K562 (cell line): ENCODE measurements at regions not wholly inside any gene's neighbourhood (a gene's known extent, or its start where the extent isn't known, plus 50 kb on each side); places are given as distances from the start of the nearest gene placed in this dataset.

Experiments used
- BMI1 ChIP-seq: fragments of 150-350 bp; IDR thresholded peaks from 2 replicates; pipeline ENCODE4 v1.6.1; 2014; ENCODE audit warnings: low read length
- CC2D1A ChIP-seq: fragments of 450-650 bp; IDR thresholded peaks from 2 replicates; pipeline ENCODE4 v1.6.1; 2017; ENCODE audit warnings: mild to moderate bottlenecking
- HBP1 ChIP-seq: fragments of 450-650 bp; formaldehyde crosslinking; IDR thresholded peaks from 2 replicates; pipeline ENCODE4 v1.4.0; 2022; ENCODE audit warnings: missing genetic modification characterization
- NR2F6 ChIP-seq: fragments of 450-650 bp; formaldehyde crosslinking; IDR thresholded peaks from 2 replicates; pipeline ENCODE4 v1.4.0; 2020; ENCODE audit warnings: mild to moderate bottlenecking
- RBM14 ChIP-seq: fragments of 200-400 bp; formaldehyde crosslinking; IDR thresholded peaks from 2 replicates; pipeline ENCODE4 v1.6.1; 2018; ENCODE audit warnings: low read depth, mild to moderate bottlenecking, low read length, moderate library complexity, borderline replicate concordance; ENCODE audit not compliant: insufficient read depth
- ZBTB17 ChIP-seq: fragments of 450-650 bp; formaldehyde crosslinking; IDR thresholded peaks from 2 replicates; pipeline ENCODE4 v1.4.0; 2020; ENCODE audit warnings: mild to moderate bottlenecking
- ZC3H11A ChIP-seq: IDR thresholded peaks from 2 replicates; pipeline ENCODE4 v1.6.1; 2012; ENCODE audit warnings: low read depth, low read length, improper control_type of control experiment
- TF ChIP-seq, protein P1 (sequence below), 2 experiments: fragments of 450-650 bp; IDR thresholded peaks; 2 replicates each; pipeline ENCODE4 v1.6.1; 2018; ENCODE audit warnings: mild to moderate bottlenecking in 2 of 2, low read depth in 1 of 2; ENCODE audit not compliant: partially characterized antibody in 2 of 2
- TF ChIP-seq, protein P2 (sequence below): IDR thresholded peaks from 2 replicates; pipeline ENCODE4 v1.6.1; 2014; ENCODE audit warnings: antibody characterized with exemption
- TF ChIP-seq, protein P3 (sequence below): fragments of 250-450 bp; sonication (Bioruptor Pico); IDR thresholded peaks from 2 replicates; pipeline ENCODE4 v1.8.0; 2022; ENCODE audit warnings: inconsistent platforms, mild to moderate bottlenecking, moderate library complexity, borderline replicate concordance

- TF ChIP-seq, protein P1, sequence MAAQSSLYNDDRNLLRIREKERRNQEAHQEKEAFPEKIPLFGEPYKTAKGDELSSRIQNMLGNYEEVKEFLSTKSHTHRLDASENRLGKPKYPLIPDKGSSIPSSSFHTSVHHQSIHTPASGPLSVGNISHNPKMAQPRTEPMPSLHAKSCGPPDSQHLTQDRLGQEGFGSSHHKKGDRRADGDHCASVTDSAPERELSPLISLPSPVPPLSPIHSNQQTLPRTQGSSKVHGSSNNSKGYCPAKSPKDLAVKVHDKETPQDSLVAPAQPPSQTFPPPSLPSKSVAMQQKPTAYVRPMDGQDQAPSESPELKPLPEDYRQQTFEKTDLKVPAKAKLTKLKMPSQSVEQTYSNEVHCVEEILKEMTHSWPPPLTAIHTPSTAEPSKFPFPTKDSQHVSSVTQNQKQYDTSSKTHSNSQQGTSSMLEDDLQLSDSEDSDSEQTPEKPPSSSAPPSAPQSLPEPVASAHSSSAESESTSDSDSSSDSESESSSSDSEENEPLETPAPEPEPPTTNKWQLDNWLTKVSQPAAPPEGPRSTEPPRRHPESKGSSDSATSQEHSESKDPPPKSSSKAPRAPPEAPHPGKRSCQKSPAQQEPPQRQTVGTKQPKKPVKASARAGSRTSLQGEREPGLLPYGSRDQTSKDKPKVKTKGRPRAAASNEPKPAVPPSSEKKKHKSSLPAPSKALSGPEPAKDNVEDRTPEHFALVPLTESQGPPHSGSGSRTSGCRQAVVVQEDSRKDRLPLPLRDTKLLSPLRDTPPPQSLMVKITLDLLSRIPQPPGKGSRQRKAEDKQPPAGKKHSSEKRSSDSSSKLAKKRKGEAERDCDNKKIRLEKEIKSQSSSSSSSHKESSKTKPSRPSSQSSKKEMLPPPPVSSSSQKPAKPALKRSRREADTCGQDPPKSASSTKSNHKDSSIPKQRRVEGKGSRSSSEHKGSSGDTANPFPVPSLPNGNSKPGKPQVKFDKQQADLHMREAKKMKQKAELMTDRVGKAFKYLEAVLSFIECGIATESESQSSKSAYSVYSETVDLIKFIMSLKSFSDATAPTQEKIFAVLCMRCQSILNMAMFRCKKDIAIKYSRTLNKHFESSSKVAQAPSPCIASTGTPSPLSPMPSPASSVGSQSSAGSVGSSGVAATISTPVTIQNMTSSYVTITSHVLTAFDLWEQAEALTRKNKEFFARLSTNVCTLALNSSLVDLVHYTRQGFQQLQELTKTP (IDR thresholded peaks at IDR 0.05; ENCODE audit: low read depth in 1 of 2, partially characterized antibody in 2 of 2): no peak
- TF ChIP-seq, protein P2, sequence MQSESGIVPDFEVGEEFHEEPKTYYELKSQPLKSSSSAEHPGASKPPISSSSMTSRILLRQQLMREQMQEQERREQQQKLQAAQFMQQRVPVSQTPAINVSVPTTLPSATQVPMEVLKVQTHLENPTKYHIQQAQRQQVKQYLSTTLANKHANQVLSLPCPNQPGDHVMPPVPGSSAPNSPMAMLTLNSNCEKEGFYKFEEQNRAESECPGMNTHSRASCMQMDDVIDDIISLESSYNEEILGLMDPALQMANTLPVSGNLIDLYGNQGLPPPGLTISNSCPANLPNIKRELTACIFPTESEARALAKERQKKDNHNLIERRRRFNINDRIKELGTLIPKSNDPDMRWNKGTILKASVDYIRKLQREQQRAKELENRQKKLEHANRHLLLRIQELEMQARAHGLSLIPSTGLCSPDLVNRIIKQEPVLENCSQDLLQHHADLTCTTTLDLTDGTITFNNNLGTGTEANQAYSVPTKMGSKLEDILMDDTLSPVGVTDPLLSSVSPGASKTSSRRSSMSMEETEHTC: no peak
- TF ChIP-seq BMI1 (no peak), ZBTB17 (CRISPR knock-in tag) (no peak), ZC3H11A (no peak), CC2D1A (no peak), RBM14 (no peak), HBP1 (CRISPR knock-in tag) (no peak), NR2F6 (no peak)
- TF ChIP-seq, protein P3, sequence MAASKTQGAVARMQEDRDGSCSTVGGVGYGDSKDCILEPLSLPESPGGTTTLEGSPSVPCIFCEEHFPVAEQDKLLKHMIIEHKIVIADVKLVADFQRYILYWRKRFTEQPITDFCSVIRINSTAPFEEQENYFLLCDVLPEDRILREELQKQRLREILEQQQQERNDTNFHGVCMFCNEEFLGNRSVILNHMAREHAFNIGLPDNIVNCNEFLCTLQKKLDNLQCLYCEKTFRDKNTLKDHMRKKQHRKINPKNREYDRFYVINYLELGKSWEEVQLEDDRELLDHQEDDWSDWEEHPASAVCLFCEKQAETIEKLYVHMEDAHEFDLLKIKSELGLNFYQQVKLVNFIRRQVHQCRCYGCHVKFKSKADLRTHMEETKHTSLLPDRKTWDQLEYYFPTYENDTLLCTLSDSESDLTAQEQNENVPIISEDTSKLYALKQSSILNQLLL: no peak
Observed at GRCh38 chr2:19611491-19612332, 253.3 kb upstream of the OSR1 start (continued).
